ENCODE measurements at regions not wholly inside any gene's neighbourhood (a gene's known extent, or its start where the extent isn't known, plus 50 kb on each side); places are given as distances from the start of the nearest gene placed in this dataset.

DNA sequence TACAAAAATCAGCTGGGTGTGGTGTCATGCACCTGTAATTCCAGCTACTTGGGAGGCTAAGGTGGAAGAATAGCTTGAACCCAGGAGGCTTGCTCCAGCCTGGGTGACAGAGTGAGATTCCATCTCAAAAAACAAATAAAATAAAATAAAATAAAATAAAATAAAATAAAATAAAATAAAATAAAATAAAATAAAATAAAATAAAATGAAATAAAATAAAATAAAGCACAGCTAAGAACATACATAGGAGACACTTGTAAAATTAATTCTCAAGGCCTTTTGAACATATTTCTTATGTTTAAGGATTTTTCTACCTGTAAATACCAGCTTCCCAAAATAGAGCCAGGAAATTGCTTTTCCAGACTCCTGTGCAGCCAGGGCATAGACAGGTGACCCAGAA, 703.0 kb downstream of the ZPLD1 start:
- Mint-ChIP-seq H3K27ac (no peak overlapping the region), H3K4me3 (no peak overlapping the region), H3K27me3 (ENCODE audit: low read depth) (no peaks in the 10 kb centered on the region), H3K36me3 (ENCODE audit: insufficient read depth in 1 of 3, low read depth in 3 of 3) (no peaks in the 10 kb centered on the region), H3K4me1 (peaks cover 9 to 10% of the 10 kb centered on the region in 2 experiments), H3K9me3 (no peaks in the 10 kb centered on the region)
- H3K18ac ChIP-seq (ENCODE audit: insufficient read length, low read depth, low read length) = no peak overlapping the region
- no peak overlapping the region for H4K8ac ChIP-seq (replicated peaks; ENCODE audit: insufficient read length, low read depth, low read length)
- no peaks in the 10 kb centered on the region for H3K79me2 ChIP-seq (ENCODE audit: insufficient read depth, low read length)
- H4K20me1 ChIP-seq (ENCODE audit: control insufficient read depth, insufficient read depth, insufficient read length) = no peaks in the 10 kb centered on the region
- H3K9me3 ChIP-seq (ENCODE audit: control insufficient read depth, low read depth, low read length) = no peaks in the 10 kb centered on the region
- no peaks in the 10 kb centered on the region for H3K4me1 ChIP-seq (ENCODE audit: insufficient read depth, low read length)
- H2BK20ac ChIP-seq (ENCODE audit: low read depth, low read length, poor library complexity, severe bottlenecking) = no peak overlapping the region
- H3T11ph ChIP-seq (ENCODE audit: low read length) = no peak overlapping the region
- H2AK5ac ChIP-seq (ENCODE audit: insufficient read length, low read length) = no peak overlapping the region
- no peak overlapping the region for H2BK5ac ChIP-seq (ENCODE audit: insufficient read length, low read length)
- no peak overlapping the region for H4K5ac ChIP-seq (ENCODE audit: insufficient read length, low read depth, low read length)
- no peak overlapping the region for H3K23ac ChIP-seq (ENCODE audit: insufficient read length, low read depth, low read length)
- H3K23me2 ChIP-seq (ENCODE audit: insufficient read length, low read depth, low read length, poor library complexity, severe bottlenecking) = no peaks in the 10 kb centered on the region
- no peak overlapping the region for H2BK12ac ChIP-seq (ENCODE audit: insufficient read length, low read depth, low read length)
- TF ChIP-seq, protein P1, sequence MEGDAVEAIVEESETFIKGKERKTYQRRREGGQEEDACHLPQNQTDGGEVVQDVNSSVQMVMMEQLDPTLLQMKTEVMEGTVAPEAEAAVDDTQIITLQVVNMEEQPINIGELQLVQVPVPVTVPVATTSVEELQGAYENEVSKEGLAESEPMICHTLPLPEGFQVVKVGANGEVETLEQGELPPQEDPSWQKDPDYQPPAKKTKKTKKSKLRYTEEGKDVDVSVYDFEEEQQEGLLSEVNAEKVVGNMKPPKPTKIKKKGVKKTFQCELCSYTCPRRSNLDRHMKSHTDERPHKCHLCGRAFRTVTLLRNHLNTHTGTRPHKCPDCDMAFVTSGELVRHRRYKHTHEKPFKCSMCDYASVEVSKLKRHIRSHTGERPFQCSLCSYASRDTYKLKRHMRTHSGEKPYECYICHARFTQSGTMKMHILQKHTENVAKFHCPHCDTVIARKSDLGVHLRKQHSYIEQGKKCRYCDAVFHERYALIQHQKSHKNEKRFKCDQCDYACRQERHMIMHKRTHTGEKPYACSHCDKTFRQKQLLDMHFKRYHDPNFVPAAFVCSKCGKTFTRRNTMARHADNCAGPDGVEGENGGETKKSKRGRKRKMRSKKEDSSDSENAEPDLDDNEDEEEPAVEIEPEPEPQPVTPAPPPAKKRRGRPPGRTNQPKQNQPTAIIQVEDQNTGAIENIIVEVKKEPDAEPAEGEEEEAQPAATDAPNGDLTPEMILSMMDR (conservative IDR thresholded peaks at IDR 0.05) = no peak
- H3K79me1 ChIP-seq (ENCODE audit: insufficient read depth, low read depth, low read length, poor library complexity, severe bottlenecking) = no peaks in the 10 kb centered on the region
- no peak overlapping the region for H4K91ac ChIP-seq (ENCODE audit: insufficient read length, low read depth, low read length)
- no peak overlapping the region for H3K4ac ChIP-seq (ENCODE audit: low read depth, low read length)
- no peak overlapping the region for H3K9ac ChIP-seq (ENCODE audit: extremely low read depth, insufficient read length, low read length)
- no peak for DNase-seq
- no peak overlapping the region for H2BK120ac ChIP-seq (ENCODE audit: low read depth, low read length, poor library complexity, severe bottlenecking)
- H3K27me3 ChIP-seq (ENCODE audit: insufficient read depth, low read length) = no peaks in the 10 kb centered on the region
- no peak overlapping the region for H2AFZ ChIP-seq (ENCODE audit: low read length)
- H2BK15ac ChIP-seq (ENCODE audit: low read depth, low read length) = no peak overlapping the region
- no peak overlapping the region for H3K4me2 ChIP-seq (ENCODE audit: insufficient read depth, insufficient read length, low read length)
- H3K56ac ChIP-seq (ENCODE audit: insufficient read length, low read depth, low read length) = no peak overlapping the region
- H3K27ac ChIP-seq (ENCODE audit: insufficient read length, low read depth, low read length) = no peak overlapping the region
- H3K14ac ChIP-seq (ENCODE audit: insufficient read depth, low read length) = no peak overlapping the region
